C1 segment of cervical spinal cord (tissue), 14 donors: ENCODE measurements at regions not wholly inside any gene's neighbourhood (a gene's known extent, or its start where the extent isn't known, plus 50 kb on each side); places are given as distances from the start of the nearest gene placed in this dataset.

ENCODE experiments used
- DNase-seq, 14 donors: peaks; one replicate each; lab custom pipeline; 2025; lab: John Stamatoyannopoulos, UW

DNA sequence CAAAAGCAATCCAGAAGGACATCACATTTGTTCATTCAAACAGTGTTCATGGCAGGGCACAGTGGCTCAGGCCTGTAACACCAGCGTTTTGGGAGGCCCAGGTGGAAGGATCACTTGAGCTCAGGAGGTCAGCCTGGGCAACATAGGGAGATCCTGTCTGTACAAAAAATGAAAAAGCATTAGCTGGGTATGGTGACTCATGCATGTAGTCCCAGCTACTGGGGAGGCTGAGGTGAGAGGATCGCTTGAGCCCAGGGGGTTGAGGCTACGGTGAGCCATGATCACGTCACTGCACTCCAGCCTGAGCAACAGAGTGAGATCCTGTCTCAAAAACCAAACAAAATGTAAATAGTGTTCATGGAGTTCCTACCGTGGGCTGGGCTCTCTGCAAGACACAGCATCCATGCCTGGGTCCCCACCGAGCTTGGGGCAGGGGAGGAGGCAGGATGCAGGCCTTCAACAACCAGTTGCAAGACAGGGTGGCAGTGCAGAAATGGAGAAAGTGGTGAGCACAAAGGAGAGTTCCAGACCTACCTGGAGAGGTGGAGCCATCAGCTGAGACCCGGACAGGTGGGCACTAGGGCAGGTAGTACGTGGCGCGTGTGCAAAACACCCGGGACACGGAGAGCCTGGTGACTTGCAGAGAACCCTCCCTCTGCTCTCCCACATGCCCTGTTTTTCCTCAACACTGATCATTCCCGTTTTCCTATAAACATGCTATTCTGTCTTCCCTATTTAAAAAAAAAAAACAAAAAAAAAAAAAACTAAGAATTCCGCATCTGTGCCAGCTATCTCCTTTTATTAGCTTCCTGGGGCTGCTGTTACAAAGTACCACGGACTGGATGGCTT, 138.9 kb downstream of the TOMM20 start:
- no peak for DNase-seq

DNA sequence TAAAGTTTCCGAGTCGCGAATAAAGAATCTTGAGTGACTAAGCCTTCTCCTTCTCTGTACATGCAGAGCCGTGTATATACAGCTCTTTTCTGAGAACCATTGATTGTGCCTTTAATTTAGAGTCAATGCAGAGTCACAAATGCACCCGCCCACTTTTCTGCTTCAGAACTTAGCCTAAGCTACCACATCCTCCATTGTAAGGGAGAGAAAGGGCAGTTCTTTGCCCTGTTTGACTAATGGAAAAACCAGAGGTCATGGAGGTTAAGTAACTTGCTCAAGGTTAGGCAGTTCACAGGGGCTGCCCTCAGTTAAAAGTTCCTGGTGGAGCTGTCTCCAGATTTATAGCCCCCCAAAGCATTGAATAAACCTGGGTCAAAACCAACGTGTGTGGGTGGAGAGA, 139.6 kb downstream of the TOMM20 start:
- DNase-seq, result no peak

DNA sequence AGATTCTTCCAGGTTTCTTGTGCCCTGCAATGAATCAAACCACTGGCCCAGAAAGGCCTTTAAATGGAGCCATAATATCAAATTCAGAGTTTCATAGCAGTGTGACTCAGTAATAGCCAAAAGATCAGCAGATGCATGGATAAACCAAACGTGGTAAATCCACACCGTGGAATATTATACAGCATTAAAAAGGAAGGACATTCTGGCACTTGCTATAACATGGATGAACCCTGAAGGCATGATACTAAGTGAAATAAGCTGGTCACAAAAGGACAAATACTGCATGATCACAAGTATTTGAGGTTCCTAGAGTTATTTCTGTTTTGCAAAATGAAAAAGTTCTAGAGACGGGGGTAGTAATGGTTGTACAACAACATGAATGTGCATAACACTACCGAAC, 140.1 kb downstream of the TOMM20 start:
- DNase-seq, result no peak

DNA sequence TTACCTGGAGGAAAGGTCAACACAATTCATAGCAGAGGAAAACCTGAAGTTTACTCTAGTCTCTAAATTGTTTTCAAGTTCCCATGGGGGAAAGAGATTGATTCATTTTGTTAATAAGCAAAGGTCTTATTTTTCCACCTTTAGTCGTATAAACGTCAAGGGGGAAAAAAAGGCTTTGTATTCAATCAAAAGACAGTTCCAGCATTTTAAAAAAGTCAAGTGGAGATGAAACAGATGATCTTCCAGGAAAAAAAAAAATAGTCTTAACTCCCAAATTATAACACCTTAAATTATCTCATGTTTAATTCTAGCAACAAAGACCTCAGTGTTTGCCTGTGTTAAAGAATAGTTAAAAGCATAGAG, 140.5 kb downstream of the TOMM20 start:
- no peak for DNase-seq

DNA sequence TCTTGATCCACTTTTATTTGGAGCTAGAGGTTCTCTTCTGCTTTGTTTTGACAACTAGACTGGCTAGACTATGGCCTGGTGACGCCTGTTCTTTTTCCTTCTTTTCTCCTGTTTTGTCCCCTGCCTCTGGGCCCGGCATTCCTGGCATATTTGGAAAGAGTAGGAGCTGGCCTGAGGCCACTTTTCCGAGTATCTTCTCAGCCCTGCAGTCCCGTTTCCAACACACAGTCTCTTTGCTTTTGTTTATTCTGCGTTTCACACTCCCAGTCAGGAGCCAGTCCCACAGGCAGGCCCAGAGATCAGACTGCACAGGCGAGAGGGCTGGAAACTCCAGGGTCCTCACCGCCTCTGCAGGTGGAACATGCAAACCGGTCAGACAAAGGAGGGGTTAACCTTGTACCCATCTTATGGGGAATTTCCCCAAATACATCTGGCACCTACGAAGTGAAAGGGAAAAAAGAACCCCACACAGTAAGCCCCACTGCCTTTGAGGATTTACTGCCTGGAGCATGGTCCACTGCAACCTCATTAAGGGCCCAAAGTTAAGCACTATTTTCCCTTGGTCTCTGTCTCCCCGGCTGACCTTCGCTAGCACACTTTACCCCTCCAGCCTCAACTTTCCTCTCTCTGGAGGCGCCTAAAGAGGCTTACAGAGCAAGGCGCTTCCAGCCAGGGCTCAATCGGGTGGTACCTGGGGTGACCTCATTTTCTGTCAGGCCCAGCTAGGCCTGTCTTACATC, 141.1 kb downstream of the TOMM20 start:
- DNase-seq, result peak in 5 of 14 donors; percentile 29 to 56 (median 46)

DNA sequence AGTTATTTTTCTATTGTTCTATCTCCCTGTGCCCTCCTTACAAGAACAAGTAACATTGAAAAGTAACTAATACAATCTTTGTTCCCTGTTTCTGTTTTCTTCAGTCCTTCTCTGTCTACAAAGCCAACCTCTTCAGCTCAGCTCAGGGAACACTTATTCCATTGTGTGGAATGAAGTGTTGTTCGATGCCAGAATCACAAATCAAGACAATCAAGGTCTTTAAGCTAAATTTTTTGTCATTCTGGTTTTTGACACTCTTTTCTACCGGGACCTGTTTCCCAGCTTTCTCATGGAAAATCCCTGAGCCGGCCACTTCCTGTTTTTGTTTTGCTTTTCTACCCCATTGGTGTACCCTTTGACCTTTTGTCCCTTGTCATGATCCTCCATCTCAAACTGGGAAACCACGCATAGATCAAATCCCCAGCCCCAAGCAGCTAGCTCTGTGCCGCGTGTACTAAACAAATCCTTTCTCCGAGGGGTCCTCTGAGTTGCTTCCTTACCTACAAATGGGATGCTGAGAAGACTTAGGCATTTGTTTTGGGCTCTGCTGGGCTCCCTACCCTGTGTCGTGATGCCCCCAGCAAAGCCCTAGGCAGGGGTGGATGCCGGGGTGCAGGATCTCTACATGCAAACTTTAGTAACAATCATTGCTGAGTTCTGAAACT, 141.8 kb downstream of the TOMM20 start:
- peak in 3 of 14 donors; percentile 45 to 56 (median 50) for DNase-seq

DNA sequence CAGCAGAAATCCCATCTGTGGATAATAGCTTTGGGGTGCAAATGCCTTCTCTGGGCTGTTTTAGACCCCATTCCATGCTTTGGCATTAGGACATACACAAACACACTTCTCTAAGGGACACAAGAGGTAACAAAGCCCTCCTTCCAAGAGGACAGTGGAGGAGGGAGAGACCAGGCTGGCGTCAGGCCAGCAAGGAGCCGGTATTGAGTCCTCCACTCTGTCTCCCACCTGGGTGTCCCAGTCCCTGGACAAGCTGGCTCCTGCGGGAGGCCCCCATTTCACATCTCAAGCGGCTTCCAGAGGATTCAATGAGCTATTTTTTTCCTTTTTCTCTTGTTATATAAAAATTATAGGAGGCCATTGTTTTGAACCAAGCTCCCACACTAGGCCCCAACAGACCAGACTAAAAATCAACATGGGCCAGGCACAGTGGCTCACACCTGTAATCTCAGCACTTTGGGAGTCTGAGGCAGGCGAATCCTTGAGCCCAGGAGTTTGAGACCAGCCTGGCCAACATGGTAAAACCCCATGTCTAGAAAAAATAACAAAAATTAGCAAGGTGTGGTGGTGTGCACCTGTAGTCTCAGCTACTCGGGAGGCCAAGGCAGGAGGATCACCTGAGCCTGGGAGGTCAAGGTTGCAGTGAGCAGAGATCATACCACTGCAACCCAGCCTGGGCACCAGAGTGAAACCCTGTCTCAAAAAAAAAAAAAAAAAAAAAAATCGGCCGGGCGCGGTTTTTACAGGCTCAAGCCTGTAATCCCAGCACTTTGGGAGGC, 142.9 kb downstream of the TOMM20 start:
- no peak for DNase-seq

DNA sequence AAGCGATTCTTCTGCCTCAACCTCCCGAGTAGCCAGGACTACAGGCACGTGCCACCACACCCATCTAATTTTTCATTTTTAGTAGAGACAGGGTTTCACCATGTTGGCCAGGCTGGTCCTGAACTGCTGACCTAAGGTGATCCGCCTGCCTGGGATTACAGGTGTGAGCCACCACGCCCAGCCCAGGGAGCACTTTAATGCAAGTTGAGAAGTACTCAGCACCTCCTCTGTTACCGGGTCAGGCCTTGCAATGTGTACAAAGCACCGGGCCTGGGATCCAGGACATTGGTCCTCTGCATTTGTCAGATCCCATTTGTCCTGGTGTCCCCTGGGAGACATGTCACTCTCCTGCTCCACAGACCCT, 143.6 kb downstream of the TOMM20 start:
- DNase-seq, result no peak

DNA sequence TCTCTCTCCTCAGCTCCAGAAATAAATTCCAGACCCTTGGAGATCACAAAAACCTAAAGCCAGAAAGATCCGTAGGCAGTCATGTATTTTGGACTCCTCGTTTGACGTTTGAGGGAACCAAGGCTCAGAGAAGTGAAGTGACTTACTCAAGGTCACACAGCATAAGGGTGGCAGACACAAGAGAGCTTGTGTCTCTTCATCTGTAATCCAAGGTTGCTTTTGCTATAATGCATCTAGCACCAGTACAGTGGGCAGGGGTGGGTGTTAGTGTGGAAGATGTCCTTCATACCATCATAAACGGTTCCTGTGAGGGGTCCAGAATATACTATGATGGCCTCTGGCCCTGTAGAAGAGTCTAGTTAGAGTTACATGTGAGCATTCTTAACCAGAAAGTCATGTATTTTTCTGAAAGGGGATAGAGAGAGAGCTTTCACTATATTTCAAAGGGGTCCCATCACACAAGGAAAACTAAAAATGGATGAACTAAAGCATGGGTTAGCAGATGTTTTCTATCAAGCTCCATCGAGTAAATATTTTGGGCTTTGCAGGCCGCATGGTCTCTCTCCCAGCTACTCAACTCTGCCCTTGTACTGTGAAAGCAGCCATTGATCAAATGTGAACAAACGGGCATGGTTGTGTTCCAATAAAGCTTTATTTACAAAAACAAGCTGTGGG, 144.9 kb downstream of the TOMM20 start:
- DNase-seq, result no peak

DNA sequence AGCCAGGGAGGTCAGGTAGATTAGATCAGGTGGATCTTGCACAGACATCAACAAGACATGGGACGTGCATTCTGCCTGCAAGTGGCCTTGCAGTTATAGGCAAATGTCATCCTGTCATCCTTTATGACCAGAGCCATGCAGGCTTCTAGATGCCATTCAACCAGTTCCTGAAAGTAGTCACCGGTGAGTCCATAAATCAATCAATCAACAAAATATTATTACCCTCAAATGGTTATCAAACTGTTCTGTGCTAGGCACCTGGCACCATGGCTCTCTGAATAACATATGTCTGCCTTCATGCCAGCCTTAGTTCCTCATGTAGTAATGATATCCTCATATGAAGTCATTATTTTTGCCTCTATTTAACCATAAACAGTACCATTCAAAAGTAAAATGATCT, 146.9 kb downstream of the TOMM20 start:
- DNase-seq, result no peak

DNA sequence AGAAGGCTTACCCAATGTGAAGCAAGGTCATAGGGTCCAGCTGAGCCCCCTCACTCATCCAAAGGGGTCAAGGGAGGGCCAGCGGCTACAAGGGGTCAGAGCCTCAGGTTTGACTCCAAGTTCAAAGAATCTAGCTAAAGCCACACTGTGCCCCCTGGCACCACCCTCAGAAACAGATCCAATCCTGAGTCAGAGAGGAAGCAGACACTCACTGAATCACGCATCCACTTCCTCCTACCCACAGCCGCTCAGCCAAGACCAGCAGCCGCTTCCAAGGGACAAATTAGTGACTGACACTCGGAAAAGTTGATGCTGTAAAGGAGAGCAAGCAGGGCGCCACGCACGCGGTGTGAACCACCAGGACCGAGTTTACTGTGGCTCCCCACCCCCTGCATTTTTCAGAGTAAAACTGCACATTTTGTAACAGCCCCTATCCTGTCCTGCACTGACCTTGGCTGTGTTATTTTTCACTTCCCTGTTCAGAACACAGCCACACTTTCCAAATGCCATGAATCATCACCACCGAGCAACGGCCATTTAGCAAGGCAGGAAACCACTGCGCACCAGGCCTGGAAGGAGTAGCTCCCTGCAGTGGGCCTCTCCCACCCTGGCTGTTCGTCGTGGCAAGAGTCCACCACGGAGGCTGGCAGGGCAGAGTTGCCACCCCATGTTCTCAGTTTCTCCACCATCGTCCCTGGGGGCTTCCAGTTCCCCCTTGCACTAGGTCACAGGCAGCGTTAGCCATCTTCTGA, 147.8 kb downstream of the TOMM20 start:
- DNase-seq, result peak in 10 of 14 donors; percentile 17 to 78 (median 62)

DNA sequence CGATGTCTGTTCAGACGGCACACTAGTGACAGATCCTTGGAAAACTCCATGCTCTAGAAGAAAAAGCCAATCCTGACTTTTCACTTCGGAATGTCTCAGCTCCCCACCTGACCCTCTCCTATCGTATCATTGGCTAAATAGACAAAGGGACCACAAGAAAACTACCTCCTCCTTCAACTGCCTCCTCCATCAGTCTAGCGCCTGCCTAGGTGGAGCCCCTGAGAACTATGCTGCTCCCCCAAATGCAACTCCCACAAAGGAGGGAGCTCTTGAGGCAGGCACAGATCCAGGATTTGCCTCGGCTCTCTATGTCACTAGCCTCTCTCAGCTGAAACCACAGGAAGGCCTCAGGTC, 148.4 kb downstream of the TOMM20 start:
- no peak for DNase-seq

DNA sequence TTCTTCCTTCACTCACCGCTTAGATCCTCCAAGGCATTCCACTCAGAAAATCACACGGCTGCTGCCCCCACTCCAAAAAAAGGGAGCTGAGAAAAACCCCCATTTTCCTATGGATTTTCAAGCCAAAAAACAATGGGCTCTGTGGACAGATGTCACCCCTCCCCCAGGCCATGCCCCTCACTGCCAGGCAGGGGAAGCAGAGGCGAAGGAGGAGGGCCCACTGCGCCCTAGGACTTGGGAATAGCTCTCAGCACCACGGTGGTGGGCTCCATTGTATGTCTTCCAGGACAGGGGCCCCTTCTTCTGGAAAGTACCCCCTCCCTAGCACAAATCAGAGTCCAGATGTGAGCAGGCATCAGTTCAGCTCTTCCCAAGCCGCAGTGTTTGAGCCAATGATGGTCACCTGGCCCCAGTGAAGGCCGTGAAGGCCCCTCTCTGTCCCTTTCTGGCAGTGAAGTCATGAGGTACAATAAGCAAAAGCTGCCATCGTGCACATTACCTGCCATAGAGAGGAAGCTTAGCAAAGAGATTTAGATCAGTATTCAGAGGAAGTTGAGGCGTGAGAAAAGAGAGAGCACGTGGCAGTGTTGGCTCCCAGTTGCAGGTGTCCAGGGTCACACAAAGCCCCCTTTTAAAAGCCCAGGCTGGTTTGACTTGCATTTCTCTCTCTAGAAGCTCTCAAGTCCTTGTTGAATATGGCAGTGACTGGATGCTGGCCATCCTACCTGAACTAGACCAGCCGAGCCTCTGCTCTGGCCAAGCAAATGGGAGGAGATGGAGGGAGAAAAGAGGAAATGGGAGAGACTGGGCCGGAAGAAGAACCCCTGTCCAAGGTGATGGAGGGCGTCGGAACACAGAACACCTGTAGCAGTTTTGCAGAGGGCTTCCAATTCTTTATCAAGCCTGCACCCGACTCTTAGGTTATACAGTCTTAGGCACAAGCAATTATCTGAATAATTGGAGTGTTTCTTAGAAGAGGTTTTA, 149.0 kb downstream of the TOMM20 start:
- DNase-seq, result peak in 1 of 14 donors; percentile 30

DNA sequence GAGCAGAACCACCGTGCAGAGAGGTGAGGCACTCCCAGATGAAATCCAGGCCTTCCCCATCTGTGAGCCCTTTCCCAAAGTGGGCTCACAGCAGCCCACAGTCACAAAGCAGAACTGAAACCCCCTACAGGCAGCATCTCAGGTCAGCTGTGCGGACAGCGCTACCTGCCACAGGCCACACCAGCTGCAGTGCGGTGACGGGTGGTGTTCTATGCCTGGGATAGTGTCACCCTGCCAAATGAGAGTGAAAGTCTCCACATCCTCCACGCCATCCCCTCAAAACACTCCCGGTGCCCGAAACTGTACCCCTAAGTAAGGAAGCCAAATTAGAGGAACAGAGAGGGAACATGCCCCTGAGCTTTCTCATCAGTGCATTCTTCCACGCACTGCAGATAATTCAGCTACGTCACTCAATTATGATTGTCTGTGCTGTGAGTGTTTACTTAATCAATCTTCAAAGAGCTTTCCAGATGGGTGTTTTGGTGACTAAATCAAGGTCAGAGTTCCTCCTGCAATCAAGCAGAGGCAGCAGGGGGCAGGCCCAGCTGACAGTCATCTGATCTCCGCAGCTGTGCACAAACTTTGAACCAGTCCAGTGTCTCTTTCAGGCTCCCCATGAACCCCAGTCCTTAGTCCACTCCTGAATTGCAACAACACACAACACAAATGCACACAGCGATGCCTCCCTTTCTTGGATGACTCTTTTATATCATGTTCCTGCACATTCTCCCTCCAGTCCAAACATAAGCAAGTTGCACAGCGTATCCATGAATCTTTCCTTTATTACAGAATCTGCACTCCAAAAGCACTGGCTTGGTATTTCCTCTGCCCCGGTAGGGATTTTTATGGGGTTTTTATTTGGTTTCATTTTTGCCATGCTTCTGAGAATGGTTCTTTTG, 150.0 kb downstream of the TOMM20 start:
- DNase-seq, result peak in 11 of 14 donors; percentile 37 to 76 (median 66)

DNA sequence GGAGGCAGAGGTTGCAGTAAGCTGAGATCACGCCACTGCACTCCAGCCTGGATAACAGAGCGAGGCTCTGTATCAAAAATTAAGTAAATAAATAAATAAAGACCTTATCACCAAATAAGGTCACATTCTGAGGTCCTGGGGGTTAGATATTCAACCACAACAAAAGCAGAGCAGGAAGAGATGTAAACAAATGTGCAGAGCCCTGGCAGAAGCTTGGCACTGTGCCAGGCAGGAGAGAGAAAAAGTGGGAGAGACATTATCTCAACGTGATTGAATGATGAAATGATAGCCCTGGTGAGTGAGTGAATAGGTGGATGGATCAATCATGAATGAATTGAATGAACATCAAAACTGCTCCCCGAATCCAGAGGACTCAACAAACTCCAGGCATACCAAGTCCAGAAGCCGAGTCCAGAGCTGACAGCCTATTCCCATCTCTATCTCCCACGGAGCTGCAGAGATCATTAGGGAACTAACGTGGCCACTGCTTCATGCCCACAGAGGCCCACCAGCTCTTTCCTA, 150.7 kb downstream of the TOMM20 start:
- no peak for DNase-seq

DNA sequence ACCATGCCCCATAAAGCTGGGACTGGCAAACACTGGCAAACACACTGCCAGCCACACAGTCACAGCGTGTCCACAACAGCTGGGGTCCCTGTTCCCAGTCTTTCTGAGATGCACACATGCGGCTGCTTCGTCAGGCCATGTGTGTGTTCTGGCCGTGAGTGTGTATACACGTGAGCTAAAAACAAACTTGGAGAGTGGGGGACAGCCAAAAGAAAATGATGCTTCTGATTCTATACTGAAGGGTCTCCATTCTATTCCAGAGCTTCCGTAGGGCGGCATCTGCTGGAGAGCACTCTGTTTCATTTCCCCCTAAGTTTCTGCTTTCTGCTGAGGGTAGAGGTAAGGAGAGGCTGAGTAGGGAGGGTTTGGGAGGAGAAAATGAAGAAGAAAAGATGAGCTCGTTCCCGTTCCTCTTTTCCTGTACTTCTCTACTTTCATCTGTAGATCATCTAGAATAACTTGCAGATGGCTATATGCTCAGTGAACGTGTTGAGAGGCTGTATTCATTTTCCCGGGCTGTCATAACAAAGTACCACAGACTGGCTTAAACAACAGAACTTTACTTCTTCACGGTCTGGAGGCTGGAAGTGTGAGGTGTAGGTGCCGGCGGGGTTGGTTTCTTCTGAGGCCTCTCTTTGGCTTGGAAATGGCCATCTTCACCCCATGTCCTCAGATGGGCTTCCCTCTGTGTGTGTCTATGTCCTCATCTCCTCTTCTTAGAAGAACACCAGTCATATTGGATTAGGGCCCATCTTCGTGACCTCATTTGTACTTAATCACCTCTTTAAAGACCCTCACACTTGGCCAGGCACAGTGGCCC, 151.6 kb downstream of the TOMM20 start:
- peak in 2 of 14 donors; percentile 20 to 21 for DNase-seq
